ENCODE measurements at regions not wholly inside any gene's neighbourhood (a gene's known extent, or its start where the extent isn't known, plus 50 kb on each side); places are given as distances from the start of the nearest gene placed in this dataset.
"Not testable (repeated sequence)": the region's sequence is repeated elsewhere in the genome, so short reads cannot be mapped to it uniquely, and the experiment has no call there.

- ChIA-PET CTCF (no interaction called here), POLR2A (no interaction called here)
Observed at GRCh38 chr13:54383604-54384003, 1355.0 kb downstream of the OLFM4 start.

DNA sequence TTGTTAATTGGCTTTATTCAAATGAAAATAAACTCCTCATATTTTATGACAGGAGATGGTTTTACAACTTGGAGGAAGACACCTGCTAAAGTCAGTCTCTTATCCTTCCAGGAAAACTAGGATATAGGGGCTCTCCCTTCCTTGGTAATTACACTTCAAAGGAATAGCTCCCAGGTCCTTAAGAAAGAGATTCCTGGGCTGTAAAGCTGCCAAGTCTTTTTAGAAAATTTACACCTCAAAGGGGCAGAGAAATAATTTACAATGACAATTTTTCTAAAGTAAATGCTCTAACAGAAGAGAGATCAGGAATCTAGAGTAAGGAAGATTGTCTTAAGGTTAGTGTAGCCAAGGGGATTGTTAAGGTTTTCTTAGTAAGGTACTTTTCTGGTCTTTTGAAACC lies 1359.0 kb downstream of the OLFM4 start:
- POLR2A ChIA-PET = no interaction called here
- CTCF ChIA-PET = no interaction called here

DNA sequence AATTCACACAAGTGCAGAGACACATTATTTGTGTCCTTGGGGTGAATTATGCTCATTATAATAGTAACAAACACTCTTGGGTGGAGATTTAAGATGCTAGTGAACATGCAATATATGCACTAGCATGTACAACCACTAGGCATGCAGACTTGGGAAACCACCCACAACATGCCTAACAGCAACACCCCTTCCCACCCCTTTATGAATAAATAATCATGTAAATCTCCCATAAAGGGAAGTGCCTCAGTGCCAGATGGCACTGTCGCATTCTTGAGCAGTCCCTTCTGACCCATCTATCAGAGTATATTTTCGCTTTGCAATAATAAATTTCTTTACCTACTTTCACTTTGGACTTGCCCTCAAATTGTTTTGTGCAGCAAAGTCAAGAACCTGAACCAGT lies 1362.2 kb downstream of the OLFM4 start:
- ChIA-PET CTCF (no interaction called here), POLR2A (no interaction called here)

GRCh38 chr13:54394085-54394700 lies 1365.6 kb downstream of the OLFM4 start:
- ChIA-PET POLR2A (no interaction called here), CTCF (no interaction called here)

GRCh38 chr13:54394908-54395307 lies 1366.3 kb downstream of the OLFM4 start:
- ChIA-PET CTCF (no interaction called here), POLR2A (no interaction called here)

DNA sequence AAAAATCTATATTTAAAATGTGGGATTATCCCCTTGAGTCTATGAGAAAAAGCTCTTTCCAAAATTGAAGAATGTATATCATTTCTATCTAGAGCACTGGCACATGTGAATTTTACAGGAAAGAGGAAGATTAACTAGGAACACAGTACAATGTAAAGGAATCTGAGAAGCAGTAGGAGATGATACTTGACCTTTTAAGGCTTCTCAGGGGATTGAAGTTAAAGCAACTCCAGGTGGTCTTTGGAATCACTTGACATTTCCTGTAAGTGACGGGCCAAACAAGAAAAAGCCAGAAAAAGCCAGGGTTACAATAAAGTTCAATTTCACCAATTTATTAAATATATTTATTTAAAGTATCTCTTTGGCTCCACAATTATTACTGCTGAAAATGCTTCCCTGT lies 1373.9 kb downstream of the OLFM4 start:
- POLR2A ChIA-PET = no interaction called here

DNA sequence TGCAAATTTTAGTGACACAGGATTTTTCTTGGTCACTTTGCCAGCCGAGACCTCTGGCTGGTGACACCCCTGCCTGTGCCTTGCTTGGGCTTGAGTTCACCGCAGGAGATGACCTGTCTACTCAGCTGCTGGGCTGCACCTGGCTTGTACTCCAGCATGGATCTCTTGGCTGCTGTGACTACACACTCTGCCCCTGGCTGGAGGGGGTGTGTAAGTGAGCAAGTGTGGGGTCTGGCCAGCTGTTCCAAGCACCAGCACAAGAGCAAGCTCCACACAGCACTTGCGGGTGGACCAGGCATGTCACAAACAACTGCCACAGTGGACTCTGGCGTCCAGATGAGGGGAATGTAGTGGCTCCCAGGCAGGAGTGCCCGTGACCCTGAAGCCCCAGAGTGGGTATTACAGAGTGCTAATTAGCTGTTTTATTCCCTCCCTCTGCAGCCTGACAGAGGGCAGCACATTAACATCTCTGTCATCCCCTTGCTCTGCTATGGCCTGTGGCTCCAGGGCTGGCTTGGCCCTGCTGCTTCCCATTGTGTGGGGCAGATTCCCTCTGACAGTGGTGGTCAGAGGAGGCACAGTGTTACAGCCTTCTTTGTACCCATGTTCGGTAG lies 1387.2 kb downstream of the OLFM4 start:
- ChIA-PET POLR2A (no interaction called here), CTCF (no interaction called here)

More for the DNA sequence above, 1373.9 kb downstream of the OLFM4 start:
- CTCF ChIA-PET = no interaction called here

DNA sequence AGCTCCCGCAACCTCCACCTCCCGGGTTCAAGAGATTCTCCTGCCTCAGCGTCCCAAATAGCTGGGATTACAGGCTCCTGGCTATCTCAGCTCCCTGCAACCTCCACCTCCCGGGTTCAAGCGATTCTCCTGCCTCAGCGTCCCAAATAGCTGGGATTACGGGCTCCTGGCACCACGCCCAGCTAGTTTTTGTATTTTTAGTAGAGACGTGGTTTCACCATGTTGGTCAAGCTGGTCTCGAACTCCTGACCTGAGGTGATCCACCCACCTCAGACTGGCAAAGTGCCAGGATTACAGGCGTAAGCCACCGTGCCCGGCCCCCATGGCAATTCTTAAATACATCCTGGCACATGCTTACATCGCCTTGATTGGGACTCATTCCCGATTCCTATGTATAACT lies 1394.3 kb downstream of the OLFM4 start:
- CTCF ChIA-PET = interaction anchor here (0.6 to 0.7 kb wide), 2 partner anchors 261 to 782 kb away, joined by 3 read pairs; no protein-coding TSS in a partner anchor
- POLR2A ChIA-PET = not testable (repeated sequence)

- CTCF ChIA-PET = no interaction called here
- POLR2A ChIA-PET = no interaction called here
Observed at GRCh38 chr13:54424344-54424743, 1395.7 kb downstream of the OLFM4 start.

DNA sequence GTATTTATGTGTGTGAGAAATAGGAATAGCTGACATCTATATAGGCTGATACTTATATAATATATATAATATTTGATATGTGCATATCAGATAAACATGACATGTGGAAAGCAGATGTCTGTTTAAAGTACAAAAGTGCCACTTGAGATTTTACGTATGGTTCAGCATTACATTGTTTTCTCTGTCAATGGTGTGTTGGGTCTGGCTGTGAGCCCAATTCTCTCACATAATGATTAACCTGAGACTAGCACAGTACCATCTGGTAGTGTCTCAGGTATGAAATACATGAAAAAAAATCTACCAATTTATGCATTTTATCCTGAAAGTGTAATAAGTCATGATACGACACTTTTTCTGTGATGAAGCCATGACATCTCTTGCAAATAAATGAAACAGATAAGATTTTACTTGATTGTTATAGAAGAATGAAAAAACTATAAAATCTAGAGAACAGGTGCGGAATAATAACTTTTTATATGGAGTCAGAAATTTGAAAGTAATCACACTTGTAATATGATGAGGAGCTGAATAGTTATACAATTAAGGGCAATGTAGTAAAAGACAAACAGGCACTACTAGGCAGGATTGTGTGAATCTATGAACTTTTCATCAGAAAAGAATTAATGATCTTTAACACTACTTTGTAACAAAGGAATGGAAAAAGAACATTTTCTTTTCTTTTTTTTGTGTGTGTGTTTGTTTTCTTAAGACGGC lies 1405.0 kb downstream of the OLFM4 start:
- ChIA-PET POLR2A (no interaction called here), CTCF (no interaction called here)

- POLR2A ChIA-PET = not testable (repeated sequence)
Observed at GRCh38 chr13:54440853-54441400, 1412.3 kb downstream of the OLFM4 start.

DNA sequence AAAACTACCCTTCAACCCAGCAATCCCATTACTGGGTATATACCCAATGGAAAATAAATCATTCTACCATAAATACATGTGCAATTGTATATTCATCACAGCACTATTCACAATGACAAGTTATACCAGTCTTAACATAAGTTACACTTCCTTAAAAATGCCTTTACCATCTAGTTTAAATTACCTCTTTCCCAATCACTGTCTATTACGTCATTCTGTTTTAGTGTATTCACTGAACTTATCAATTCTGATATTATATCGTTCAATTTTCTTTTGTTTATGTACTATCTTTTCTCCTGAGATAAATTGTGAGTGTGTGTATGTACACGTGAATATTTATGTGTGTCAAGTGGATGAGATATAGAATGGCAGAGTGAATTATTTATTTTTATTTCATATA lies 1416.8 kb downstream of the OLFM4 start:
- ChIA-PET CTCF (no interaction called here), POLR2A (no interaction called here)

More at GRCh38 chr13:54440853-54441400, 1412.3 kb downstream of the OLFM4 start:
- CTCF ChIA-PET = not testable (repeated sequence)

DNA sequence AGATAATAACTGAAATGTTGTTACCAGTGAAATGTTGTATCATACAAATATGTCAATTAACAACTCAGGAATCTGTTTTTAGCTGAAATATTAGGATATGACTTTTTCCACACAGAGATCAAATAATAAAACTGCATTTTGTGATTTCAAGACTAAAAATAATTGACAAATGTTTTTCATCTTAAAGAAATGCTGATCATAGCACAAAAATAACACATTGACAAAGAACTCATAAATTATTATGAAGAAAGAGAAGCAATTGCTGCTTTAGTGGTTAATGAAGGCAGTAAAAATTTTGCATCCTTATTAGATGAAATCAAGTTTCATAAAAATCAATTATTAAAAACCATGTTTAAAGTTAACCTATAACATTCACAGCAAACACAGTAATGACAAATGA lies 1417.3 kb downstream of the OLFM4 start:
- ChIA-PET CTCF (no interaction called here), POLR2A (no interaction called here)

GRCh38 chr13:54449922-54450321 lies 1421.3 kb downstream of the OLFM4 start:
- ChIA-PET CTCF (no interaction called here), POLR2A (no interaction called here)

GRCh38 chr13:54484166-54484565 lies 1455.6 kb downstream of the OLFM4 start:
- ChIA-PET CTCF (no interaction called here), POLR2A (no interaction called here)

- POLR2A ChIA-PET = no interaction called here
Observed at GRCh38 chr13:54486421-54487166, 1458.0 kb downstream of the OLFM4 start.

DNA sequence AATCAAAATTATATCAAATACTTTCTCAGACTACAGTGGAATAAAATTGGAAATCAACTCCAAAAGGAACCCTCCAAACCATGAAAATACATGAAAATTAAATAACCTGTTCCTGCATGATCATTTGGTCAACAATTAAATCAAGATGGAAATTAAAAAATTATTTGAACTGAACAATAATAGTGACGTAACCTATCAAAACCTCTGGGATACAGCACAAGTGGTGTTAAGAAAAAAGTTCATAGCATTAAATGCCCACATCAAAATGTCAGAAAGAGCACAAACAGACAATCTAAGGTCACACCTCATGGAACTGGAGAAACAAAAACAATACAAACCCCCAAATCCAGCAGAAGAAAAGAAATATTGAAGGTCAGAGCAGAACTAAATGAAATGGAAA lies 1460.7 kb downstream of the OLFM4 start:
- CTCF ChIA-PET = no interaction called here
- POLR2A ChIA-PET = no interaction called here

More at GRCh38 chr13:54486421-54487166, 1458.0 kb downstream of the OLFM4 start:
- CTCF ChIA-PET = no interaction called here

GRCh38 chr13:54492995-54493394 lies 1464.4 kb downstream of the OLFM4 start:
- CTCF ChIA-PET = no interaction called here
- POLR2A ChIA-PET = no interaction called here

DNA sequence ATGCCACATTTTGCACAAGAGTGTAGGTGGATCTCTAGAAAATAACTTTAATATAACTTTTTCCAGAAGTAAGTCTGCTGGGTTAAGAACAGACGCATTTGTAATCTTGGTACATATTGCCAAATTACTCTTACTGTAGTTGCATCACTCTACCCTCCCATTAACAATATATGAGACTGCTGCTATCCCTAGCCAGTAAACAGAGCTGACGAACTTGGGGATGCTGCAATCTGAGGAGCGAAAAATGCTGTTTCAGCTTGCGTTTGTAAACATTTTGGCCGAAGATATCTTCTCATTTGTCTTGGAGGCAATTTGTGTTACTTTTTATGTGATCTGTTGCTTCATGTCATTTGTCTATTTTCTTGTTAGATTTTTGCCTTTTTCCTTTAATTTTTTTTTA lies 1482.8 kb downstream of the OLFM4 start:
- ChIA-PET POLR2A (no interaction called here), CTCF (no interaction called here)

- ChIA-PET POLR2A (no interaction called here), CTCF (no interaction called here)
Observed at GRCh38 chr13:54513254-54513653, 1484.6 kb downstream of the OLFM4 start.

DNA sequence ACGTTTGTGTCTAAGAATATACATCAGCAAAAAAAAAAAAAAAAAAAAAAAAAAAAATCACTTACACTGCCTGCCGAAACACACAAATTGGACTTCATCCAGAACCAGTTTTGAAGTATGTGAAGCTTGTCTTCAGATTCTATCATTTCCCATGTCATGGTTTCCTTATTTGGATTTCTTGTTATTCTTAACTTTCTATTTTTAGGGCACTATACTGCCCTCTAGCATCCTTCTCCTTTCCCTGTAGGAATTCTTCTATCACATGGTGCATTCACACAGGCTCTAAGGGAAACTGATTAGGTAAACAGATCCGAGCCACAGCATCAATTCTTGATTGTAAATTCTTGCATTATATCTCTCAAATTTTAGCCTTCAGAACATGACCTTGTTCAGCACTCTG lies 1507.5 kb downstream of the OLFM4 start:
- ChIA-PET CTCF (no interaction called here), POLR2A (no interaction called here)
